ENCODE measurements at regions not wholly inside any gene's neighbourhood (a gene's known extent, or its start where the extent isn't known, plus 50 kb on each side); places are given as distances from the start of the nearest gene placed in this dataset.

DNA sequence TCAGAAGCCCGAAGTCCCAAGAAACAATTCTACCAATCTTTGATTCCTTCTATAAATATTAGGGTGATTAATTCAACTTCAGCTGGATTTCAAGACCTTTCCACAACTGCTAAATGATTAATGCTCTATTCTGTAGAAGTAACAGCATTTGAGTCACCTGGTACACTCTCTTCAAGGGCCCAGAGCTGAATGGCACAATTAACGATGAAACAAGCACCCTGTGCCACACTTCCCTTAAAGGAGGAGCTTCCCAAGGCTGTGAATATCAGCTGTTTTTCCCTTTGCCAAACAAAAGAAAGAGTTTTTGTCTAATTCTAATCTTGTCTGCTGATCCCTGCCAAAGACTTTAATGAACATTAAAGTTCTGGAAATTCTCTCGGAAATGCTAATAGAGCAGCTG is 56.0 kb downstream of the BOD1L2 start:
- no peak overlapping the region for H3K27ac ChIP-seq (ENCODE audit: low read depth, low read length)
- no peak overlapping the region for H3K4me3 ChIP-seq (ENCODE audit: low read length)
- no peaks in the 10 kb centered on the region for H3K27me3 ChIP-seq (ENCODE audit: control insufficient read depth, insufficient read depth, low read length)
- H3K36me3 ChIP-seq (ENCODE audit: control insufficient read depth, insufficient read depth, low read length): no peaks in the 10 kb centered on the region
- H3K9ac ChIP-seq (ENCODE audit: low read length): no peak overlapping the region
- H3K4me1 ChIP-seq (ENCODE audit: control insufficient read depth, insufficient read depth, low read length): no peaks in the 10 kb centered on the region

DNA sequence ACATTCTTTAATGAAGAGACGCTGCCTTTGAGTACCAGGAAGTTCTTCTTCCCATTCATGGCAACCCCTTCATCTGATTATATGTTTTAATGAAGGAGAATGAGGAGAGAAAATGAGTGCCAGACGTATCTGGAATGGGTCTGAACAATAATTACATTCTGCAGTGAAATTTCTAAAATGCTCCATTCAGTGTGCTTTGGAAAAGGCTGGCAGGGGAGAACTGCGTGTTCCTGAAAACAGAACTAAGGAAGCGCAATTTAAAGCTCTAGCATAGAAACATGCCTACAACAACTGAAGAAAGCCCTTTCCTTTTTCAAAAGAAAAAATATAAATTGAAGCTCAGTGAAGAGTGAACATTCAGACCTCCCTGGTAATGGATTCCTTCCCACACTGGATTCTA is 58.8 kb downstream of the BOD1L2 start:
- Histone ChIP-seq H3K4me1 (ENCODE audit: control insufficient read depth, insufficient read depth, low read length) (no peaks in the 10 kb centered on the region), H3K27me3 (ENCODE audit: control insufficient read depth, insufficient read depth, low read length) (no peaks in the 10 kb centered on the region), H3K36me3 (ENCODE audit: control insufficient read depth, insufficient read depth, low read length) (no peaks in the 10 kb centered on the region), H3K9ac (ENCODE audit: low read length) (no peak overlapping the region), H3K27ac (ENCODE audit: low read depth, low read length) (no peak overlapping the region), H3K4me3 (ENCODE audit: low read length) (no peak overlapping the region)

DNA sequence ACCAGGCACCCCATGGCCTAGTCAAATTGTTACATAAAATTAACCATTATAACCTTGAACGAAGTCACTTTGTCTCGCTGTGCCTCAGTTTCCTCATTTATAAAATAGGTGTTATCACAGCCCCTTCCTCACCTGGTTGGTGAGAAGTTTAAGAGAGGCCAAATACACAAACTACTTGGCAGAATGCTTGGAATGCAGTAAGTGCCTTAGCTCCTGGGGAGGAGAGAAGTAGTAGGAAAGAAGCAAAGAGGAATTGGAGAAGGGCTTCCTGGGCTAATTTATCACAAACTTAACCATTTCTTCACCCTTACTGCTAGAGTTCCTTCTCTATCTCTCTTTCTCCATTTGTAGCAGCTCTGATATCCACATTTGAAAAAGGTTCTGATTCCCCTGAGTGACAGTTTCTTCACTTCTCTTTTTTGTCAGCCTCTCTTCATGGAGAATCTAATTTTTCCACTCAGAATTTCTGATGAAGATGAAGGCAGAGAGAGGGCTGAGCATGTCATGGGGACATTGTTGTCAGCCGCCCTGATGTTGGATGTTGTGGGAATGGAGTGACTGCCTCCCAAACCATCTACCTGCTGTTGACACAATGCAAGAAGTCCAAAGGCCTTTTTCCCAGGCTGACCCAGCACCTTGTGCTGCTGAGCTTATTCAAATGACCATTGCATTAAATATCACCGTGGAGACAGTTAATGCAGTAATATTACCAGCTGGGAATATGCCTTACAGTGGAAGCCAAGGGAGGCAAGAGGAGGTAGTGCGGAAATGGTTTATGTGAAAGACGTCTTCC is 60.4 kb downstream of the BOD1L2 start:
- Histone ChIP-seq H3K27ac (ENCODE audit: low read depth, low read length) (no peak overlapping the region), H3K36me3 (ENCODE audit: control insufficient read depth, insufficient read depth, low read length) (no peaks in the 10 kb centered on the region), H3K27me3 (ENCODE audit: control insufficient read depth, insufficient read depth, low read length) (no peaks in the 10 kb centered on the region), H3K9ac (ENCODE audit: low read length) (no peak overlapping the region), H3K4me1 (ENCODE audit: control insufficient read depth, insufficient read depth, low read length) (no peaks in the 10 kb centered on the region), H3K4me3 (ENCODE audit: low read length) (no peak overlapping the region)

DNA sequence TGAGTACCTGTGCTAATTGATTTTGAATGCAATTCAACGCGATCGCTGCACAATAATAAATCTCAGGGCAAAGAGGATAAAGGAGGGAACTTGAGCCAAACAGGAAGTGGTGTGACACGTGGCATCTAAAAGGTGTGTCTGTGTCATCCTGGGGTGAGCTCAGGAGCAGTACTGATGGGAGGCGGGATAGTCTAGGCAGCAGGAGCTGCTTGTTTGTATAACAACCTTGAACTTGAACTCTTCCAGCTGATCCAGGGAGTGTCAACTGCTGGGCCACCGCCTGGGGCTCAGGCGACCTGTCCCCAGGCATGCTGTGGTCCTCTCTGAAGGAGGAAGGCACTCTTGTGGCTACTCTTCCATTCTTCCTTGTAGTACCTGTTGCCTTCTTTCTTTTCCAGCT is 61.2 kb downstream of the BOD1L2 start:
- no peak overlapping the region for H3K27ac ChIP-seq (ENCODE audit: low read depth, low read length)
- H3K4me1 ChIP-seq (ENCODE audit: control insufficient read depth, insufficient read depth, low read length): no peaks in the 10 kb centered on the region
- no peak overlapping the region for H3K9ac ChIP-seq (ENCODE audit: low read length)
- no peak overlapping the region for H3K4me3 ChIP-seq (ENCODE audit: low read length)
- no peaks in the 10 kb centered on the region for H3K36me3 ChIP-seq (ENCODE audit: control insufficient read depth, insufficient read depth, low read length)
- no peaks in the 10 kb centered on the region for H3K27me3 ChIP-seq (ENCODE audit: control insufficient read depth, insufficient read depth, low read length)

DNA sequence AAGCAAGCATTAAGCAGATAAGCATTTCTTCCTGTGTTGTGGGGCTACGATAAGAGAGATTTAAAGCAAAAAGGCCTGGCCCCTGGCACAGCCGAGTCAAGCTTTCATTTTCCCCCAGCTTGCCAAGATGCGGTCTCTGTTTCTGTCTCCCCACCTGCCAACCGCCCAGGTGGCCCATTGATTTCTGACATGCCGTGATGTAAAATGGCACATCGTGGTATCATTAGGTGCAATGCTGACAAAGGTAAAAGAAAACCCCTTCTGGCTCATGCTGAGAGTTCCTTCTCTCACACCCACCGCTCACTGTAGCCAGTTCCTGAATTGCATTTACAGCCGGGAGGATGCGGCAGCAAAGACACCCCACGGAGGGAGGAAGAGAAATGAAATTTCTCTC is 62.8 kb downstream of the BOD1L2 start:
- no peaks in the 10 kb centered on the region for H3K4me1 ChIP-seq (ENCODE audit: control insufficient read depth, insufficient read depth, low read length)
- no peak overlapping the region for H3K27ac ChIP-seq (ENCODE audit: low read depth, low read length)
- H3K36me3 ChIP-seq (ENCODE audit: control insufficient read depth, insufficient read depth, low read length): no peaks in the 10 kb centered on the region
- peak overlapping the region; percentile 41 for H3K4me3 ChIP-seq (ENCODE audit: low read length)
- H3K27me3 ChIP-seq (ENCODE audit: control insufficient read depth, insufficient read depth, low read length): no peaks in the 10 kb centered on the region
- H3K9ac ChIP-seq (ENCODE audit: low read length): no peak overlapping the region

DNA sequence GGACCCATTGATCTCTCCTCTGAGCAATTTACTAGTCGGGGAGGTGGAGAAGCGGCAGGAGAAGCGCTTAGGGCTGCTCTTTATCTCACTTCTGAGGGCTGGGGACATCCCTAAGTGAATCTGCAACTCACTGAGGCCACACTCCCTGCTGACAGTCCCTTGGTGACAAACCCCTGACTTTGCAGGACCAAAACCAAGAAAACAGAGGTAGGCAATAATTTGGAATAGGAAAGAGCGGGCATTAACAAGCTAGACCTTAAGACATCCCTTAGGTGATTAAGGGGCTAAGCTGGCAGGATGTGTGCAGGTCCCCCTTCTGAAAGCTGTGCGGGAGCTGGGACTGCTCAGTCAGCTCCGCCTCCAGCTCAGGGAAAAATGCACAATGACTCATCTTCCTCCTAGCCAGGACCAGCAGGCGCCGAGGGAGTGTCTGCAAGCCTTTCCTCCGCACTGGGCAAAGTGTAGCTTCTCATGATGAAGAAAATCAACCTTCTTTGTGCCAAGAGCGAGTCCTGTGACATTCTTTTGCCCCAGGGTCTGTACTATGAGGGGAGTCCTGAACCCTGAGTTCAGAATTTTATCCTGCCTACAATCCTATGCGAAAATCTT is 63.3 kb downstream of the BOD1L2 start:
- peak overlapping the region; percentile 41 for H3K4me3 ChIP-seq (ENCODE audit: low read length)
- H3K9ac ChIP-seq (ENCODE audit: low read length): no peak overlapping the region
- no peak overlapping the region for H3K27ac ChIP-seq (ENCODE audit: low read depth, low read length)
- H3K4me1 ChIP-seq (ENCODE audit: control insufficient read depth, insufficient read depth, low read length): no peaks in the 10 kb centered on the region
- no peaks in the 10 kb centered on the region for H3K27me3 ChIP-seq (ENCODE audit: control insufficient read depth, insufficient read depth, low read length)
- no peaks in the 10 kb centered on the region for H3K36me3 ChIP-seq (ENCODE audit: control insufficient read depth, insufficient read depth, low read length)

DNA sequence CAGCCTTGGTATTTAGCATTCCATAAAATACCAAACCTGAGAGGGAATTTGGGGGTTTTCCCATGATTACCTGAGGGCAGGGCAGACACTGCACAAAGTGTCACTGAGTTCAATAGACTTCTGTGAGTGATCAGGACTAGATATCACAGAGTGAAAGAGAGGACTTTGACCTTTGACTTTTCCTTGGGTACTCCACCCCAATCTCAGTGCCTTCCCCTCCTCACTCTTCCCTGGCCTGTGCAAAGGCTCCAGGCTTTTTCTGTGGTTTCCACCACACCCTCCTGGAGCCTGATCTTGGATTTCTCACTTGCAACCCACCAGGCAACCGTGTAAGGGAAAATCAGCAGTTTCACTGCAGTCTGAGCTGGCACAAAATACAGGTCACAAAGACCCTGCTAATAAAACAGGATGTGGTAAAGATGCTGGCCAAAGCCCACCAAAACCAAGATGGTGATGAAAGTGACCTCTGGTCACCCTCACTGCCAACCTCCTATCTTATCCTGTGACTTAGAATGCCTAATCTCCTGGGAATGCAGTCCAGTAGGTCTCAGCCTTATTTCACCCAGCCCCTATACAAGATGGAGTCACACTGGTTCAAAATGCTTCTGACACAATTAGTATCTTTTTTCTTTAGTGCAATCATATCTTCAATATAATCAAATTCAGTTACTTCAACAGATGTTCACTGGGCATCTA is 64.0 kb downstream of the BOD1L2 start:
- Histone ChIP-seq H3K27ac (ENCODE audit: low read depth, low read length) (no peak overlapping the region), H3K4me3 (ENCODE audit: low read length) (no peak overlapping the region), H3K36me3 (ENCODE audit: control insufficient read depth, insufficient read depth, low read length) (no peaks in the 10 kb centered on the region), H3K9ac (ENCODE audit: low read length) (no peak overlapping the region), H3K27me3 (ENCODE audit: control insufficient read depth, insufficient read depth, low read length) (no peaks in the 10 kb centered on the region), H3K4me1 (ENCODE audit: control insufficient read depth, insufficient read depth, low read length) (no peaks in the 10 kb centered on the region)

DNA sequence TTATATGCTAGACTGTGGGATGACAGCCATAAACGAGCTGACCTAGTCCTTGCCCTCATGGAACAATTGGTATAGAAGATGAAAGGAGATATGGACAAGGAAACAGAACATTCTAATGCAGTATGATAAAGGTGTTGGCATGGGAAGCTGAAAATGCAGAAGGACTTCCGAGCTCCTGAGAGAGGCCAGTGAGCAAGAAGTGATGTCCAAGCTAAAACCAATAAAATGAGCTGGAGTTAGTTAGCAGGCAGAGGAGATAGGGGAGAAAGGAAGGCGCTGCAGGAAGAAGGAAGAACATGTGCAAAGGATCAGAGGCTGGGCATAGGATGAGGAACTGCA is 64.5 kb downstream of the BOD1L2 start:
- H3K4me1 ChIP-seq (ENCODE audit: control insufficient read depth, insufficient read depth, low read length): no peaks in the 10 kb centered on the region
- H3K4me3 ChIP-seq (ENCODE audit: low read length): no peak overlapping the region
- H3K27ac ChIP-seq (ENCODE audit: low read depth, low read length): no peak overlapping the region
- H3K9ac ChIP-seq (ENCODE audit: low read length): no peak overlapping the region
- no peaks in the 10 kb centered on the region for H3K36me3 ChIP-seq (ENCODE audit: control insufficient read depth, insufficient read depth, low read length)
- no peaks in the 10 kb centered on the region for H3K27me3 ChIP-seq (ENCODE audit: control insufficient read depth, insufficient read depth, low read length)

DNA sequence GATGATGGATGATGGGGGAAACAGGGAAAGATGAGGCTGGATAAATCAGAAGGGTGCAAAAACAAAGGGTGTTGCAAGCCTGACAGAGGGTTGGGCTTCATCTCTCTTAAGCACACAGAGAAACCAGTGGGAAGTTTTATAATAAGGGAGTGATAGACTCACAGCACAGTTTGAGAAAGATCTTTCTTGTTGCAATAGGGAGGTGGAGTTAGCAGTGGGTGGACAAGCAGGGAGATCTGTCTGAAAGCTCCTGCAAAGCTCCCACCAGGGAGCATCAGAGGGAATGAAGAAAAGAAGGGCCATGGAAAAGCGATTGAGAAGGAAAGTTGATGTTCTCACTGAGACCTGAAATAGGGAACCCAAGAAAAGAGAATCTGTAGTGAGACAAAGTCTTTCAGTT is 64.9 kb downstream of the BOD1L2 start:
- Histone ChIP-seq H3K27ac (ENCODE audit: low read depth, low read length) (no peak overlapping the region), H3K36me3 (ENCODE audit: control insufficient read depth, insufficient read depth, low read length) (no peaks in the 10 kb centered on the region), H3K9ac (ENCODE audit: low read length) (no peak overlapping the region), H3K4me1 (ENCODE audit: control insufficient read depth, insufficient read depth, low read length) (no peaks in the 10 kb centered on the region), H3K4me3 (ENCODE audit: low read length) (no peak overlapping the region), H3K27me3 (ENCODE audit: control insufficient read depth, insufficient read depth, low read length) (no peaks in the 10 kb centered on the region)

DNA sequence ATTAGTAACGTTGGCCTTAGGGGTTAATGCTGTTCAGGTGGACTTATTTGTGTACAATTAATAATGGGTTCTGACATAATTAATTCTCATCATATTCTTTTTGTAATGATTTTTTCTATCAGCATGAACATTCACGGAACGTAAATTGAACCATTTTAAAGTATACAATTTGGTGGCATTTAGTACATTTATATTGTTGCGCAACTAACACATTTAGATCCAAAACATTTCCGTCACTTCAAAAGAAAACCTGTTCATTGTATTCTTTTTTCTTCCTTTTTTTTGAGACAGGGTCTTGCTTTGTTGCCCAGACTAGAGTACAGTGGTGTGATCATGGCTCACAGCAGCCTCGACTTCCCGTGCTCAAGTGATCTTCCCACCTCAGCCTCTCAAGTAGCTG is 65.8 kb downstream of the BOD1L2 start:
- Histone ChIP-seq H3K9ac (ENCODE audit: low read length) (no peak overlapping the region), H3K27me3 (ENCODE audit: control insufficient read depth, insufficient read depth, low read length) (no peaks in the 10 kb centered on the region), H3K36me3 (ENCODE audit: control insufficient read depth, insufficient read depth, low read length) (no peaks in the 10 kb centered on the region), H3K4me1 (ENCODE audit: control insufficient read depth, insufficient read depth, low read length) (no peaks in the 10 kb centered on the region), H3K27ac (ENCODE audit: low read depth, low read length) (no peak overlapping the region), H3K4me3 (ENCODE audit: low read length) (no peak overlapping the region)

DNA sequence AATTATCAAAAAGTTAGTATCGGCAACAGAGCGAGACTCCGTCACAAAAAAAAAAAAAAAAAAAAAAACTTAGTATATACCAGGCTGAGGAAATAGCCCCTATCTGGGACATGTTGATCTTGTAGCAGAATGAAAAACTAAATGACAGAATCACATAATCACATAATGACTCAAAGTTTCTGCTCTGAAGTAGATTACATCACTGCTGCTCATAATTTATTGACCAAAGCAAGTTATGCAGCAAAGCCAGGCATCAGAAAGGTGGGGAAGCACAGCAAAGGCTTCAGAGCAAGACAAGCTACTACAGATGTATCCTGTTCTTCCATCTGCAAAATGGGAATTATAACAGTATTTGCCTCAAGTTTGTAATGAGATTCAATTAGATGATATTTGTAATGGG is 68.1 kb downstream of the BOD1L2 start:
- H3K9ac ChIP-seq (ENCODE audit: low read length): no peak overlapping the region
- no peaks in the 10 kb centered on the region for H3K36me3 ChIP-seq (ENCODE audit: control insufficient read depth, insufficient read depth, low read length)
- H3K4me1 ChIP-seq (ENCODE audit: control insufficient read depth, insufficient read depth, low read length): no peaks in the 10 kb centered on the region
- H3K4me3 ChIP-seq (ENCODE audit: low read length): no peak overlapping the region
- H3K27ac ChIP-seq (ENCODE audit: low read depth, low read length): no peak overlapping the region
- no peaks in the 10 kb centered on the region for H3K27me3 ChIP-seq (ENCODE audit: control insufficient read depth, insufficient read depth, low read length)

DNA sequence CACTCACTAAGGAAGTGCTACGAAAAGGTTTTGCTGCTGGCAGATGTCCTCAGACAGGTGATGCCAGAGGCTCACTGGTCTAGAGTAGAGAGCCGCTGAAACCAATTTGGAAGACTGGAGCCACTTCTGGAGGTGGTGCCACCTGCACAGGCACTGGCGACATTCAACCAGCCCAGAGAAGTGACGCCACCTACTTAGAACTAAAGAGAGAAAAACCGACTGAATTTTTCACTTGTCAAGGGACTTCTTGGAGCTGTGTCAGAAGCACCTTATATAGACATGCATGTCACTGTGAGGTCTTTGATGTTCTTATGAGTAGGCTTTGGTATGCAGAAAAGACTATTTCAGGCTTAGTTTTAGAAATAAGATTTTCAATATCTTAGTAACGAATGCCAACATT is 71.4 kb downstream of the BOD1L2 start:
- Histone ChIP-seq H3K4me3 (ENCODE audit: low read length) (no peak overlapping the region), H3K9ac (ENCODE audit: low read length) (no peak overlapping the region)

DNA sequence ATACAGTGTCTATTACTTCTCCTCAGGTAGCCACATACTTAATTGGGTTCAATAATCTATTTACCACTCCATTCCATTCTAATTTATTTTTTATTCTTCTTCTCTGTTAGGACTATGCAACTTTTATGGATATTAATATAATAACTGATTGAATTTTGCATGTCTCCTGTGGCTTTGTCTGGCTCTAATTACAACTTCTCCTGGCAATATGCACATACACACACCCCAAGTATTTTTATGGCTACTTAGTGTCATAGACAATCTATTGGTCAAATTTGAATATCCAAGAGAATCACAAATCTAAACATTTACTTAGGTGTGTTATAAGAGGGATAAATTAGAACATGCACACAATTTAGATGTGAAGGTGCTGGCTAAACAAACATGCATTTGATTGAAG is 73.1 kb downstream of the BOD1L2 start:
- no peak overlapping the region for H3K4me3 ChIP-seq (ENCODE audit: low read length)
- H3K9ac ChIP-seq (ENCODE audit: low read length): no peak overlapping the region
- no peak overlapping the region for H3K27ac ChIP-seq (ENCODE audit: low read depth, low read length)
- no peaks in the 10 kb centered on the region for H3K4me1 ChIP-seq (ENCODE audit: control insufficient read depth, insufficient read depth, low read length)
- H3K36me3 ChIP-seq (ENCODE audit: control insufficient read depth, insufficient read depth, low read length): no peaks in the 10 kb centered on the region
- no peaks in the 10 kb centered on the region for H3K27me3 ChIP-seq (ENCODE audit: control insufficient read depth, insufficient read depth, low read length)

More for the DNA sequence above, 71.4 kb downstream of the BOD1L2 start:
- no peaks in the 10 kb centered on the region for H3K27me3 ChIP-seq (ENCODE audit: control insufficient read depth, insufficient read depth, low read length)
- no peaks in the 10 kb centered on the region for H3K36me3 ChIP-seq (ENCODE audit: control insufficient read depth, insufficient read depth, low read length)
- no peak overlapping the region for H3K27ac ChIP-seq (ENCODE audit: low read depth, low read length)
- H3K4me1 ChIP-seq (ENCODE audit: control insufficient read depth, insufficient read depth, low read length): no peaks in the 10 kb centered on the region

All from rectal smooth muscle tissue (tissue), 1 donor.